CD14-positive monocyte (primary cell): ENCODE measurements at regions not wholly inside any gene's neighbourhood (a gene's known extent, or its start where the extent isn't known, plus 50 kb on each side); places are given as distances from the start of the nearest gene placed in this dataset.

ENCODE experiments used
- DNase-seq, 3 donors: peaks; one replicate each; pipeline ENCODE4 v3.0.0-alpha.2; 2011 to 2022
- H2AFZ ChIP-seq: 2 replicates; pipeline ENCODE4 v1.6.0; 2012; ENCODE audit warnings: mild to moderate bottlenecking, low read depth, low read length, inconsistent platforms; ENCODE audit not compliant: insufficient read depth, poor library complexity, severe bottlenecking
- H3K27ac ChIP-seq, 2 donors: 1 replicate in 1 of 2; 2 replicates in 1 of 2; pipeline ENCODE4 v1.5.1; 2012 to 2013; ENCODE audit warnings: low read length in 2 of 2, control low read depth in 1 of 2, inconsistent platforms in 1 of 2, low read depth in 1 of 2, mild to moderate bottlenecking in 1 of 2
- H3K27me3 ChIP-seq, 2 donors: one replicate each; pipeline versions ENCODE4 v1.6.0 to v1.6.1; 2011 to 2013; ENCODE audit warnings: low read length in 2 of 2; ENCODE audit not compliant: control insufficient read depth in 2 of 2, insufficient read depth in 2 of 2
- H3K36me3 ChIP-seq, 2 donors: replicated peaks in 1 of 2; 1 replicate in 1 of 2; 2 replicates in 1 of 2; pipeline versions ENCODE4 v1.5.1 to v1.6.1; 2012 to 2013; ENCODE audit warnings: low read length in 2 of 2, control low read depth in 1 of 2, inconsistent platforms in 1 of 2, mild to moderate bottlenecking in 1 of 2; ENCODE audit not compliant: insufficient read depth in 2 of 2, control insufficient read depth in 1 of 2
- H3K4me1 ChIP-seq, 2 donors: 1 replicate in 1 of 2; 2 replicates in 1 of 2; pipeline versions ENCODE4 v1.5.1 to v1.6.1; 2012 to 2013; ENCODE audit warnings: low read length in 2 of 2, control low read depth in 1 of 2, inconsistent platforms in 1 of 2, mild to moderate bottlenecking in 1 of 2, moderate library complexity in 1 of 2; ENCODE audit not compliant: insufficient read depth in 2 of 2, control insufficient read depth in 1 of 2
- H3K4me2 ChIP-seq: replicated peaks from 2 replicates; pipeline ENCODE3; 2012; ENCODE audit warnings: low read length, moderate library complexity, mild to moderate bottlenecking; ENCODE audit not compliant: poor library complexity, severe bottlenecking; ENCODE audit errors: extremely low read depth
- H3K4me3 ChIP-seq, 3 experiments: fragments of 200-600 bp in 1 of 3; sonication (generic) in 1 of 3; replicated peaks in 1 of 3; 1 replicate in 2 of 3; 2 replicates in 1 of 3; pipeline ENCODE4 v1.5.1; 2011 to 2013; ENCODE audit warnings: low read length in 3 of 3, mild to moderate bottlenecking in 3 of 3, control low read depth in 2 of 3, low read depth in 2 of 3, inconsistent platforms in 1 of 3, moderate library complexity in 1 of 3
- H3K79me2 ChIP-seq: 2 replicates; pipeline ENCODE4 v1.6.0; 2012; ENCODE audit warnings: mild to moderate bottlenecking, control low read depth, inconsistent platforms, low read length, moderate library complexity; ENCODE audit not compliant: insufficient read depth
- H3K9ac ChIP-seq: 2 replicates; pipeline ENCODE4 v1.6.0; 2017; ENCODE audit warnings: low read length, mild to moderate bottlenecking; ENCODE audit not compliant: insufficient read depth, poor library complexity, severe bottlenecking
- H3K9me3 ChIP-seq, 2 donors: replicated peaks in 1 of 2; 1 replicate in 1 of 2; 2 replicates in 1 of 2; pipeline versions ENCODE4 v1.5.1 to v1.6.1; 2012 to 2013; ENCODE audit warnings: low read length in 2 of 2, control low read depth in 1 of 2; ENCODE audit not compliant: control insufficient read depth in 1 of 2, insufficient read depth in 1 of 2
- H4K20me1 ChIP-seq: 2 replicates; pipeline ENCODE4 v1.6.0; 2012; ENCODE audit warnings: mild to moderate bottlenecking, low read length, control low read depth, moderate library complexity; ENCODE audit not compliant: insufficient read depth
- H3K27ac Mint-ChIP-seq, 7 donors: one replicate each; pipeline ENCODE4 v1.8.0; 2020; ENCODE audit warnings: mild to moderate bottlenecking in 7 of 7, mixed read lengths in 7 of 7, moderate library complexity in 6 of 7, inconsistent platforms in 2 of 7
- H3K27me3 Mint-ChIP-seq, 3 donors: one replicate each; pipeline ENCODE4 v1.8.0; 2021 to 2022; ENCODE audit warnings: low read depth in 3 of 3, mild to moderate bottlenecking in 3 of 3, mixed read lengths in 3 of 3, moderate library complexity in 3 of 3, inconsistent platforms in 1 of 3
- H3K36me3 Mint-ChIP-seq, 2 donors: one replicate each; pipeline ENCODE4 v1.8.0; 2020; ENCODE audit warnings: mixed read lengths in 2 of 2, inconsistent platforms in 1 of 2, mild to moderate bottlenecking in 1 of 2
- H3K4me1 Mint-ChIP-seq: one replicate; pipeline ENCODE4 v1.8.0; 2020; ENCODE audit warnings: mild to moderate bottlenecking, mixed read lengths
- H3K4me3 Mint-ChIP-seq, 2 donors: one replicate each; pipeline ENCODE4 v1.8.0; 2020; ENCODE audit warnings: mild to moderate bottlenecking in 2 of 2, mixed read lengths in 2 of 2, moderate library complexity in 1 of 2
- H3K9me3 Mint-ChIP-seq, 7 donors: one replicate each; pipeline ENCODE4 v1.8.0; 2020 to 2022; ENCODE audit warnings: mixed read lengths in 7 of 7, mild to moderate bottlenecking in 6 of 7, moderate library complexity in 6 of 7, inconsistent platforms in 2 of 7
- WGBS: methylation state at CpG from one replicate; pipeline ENCODE4 v1.1.5; 2013; ENCODE audit warnings: missing lambda C conversion rate; ENCODE audit not compliant: insufficient coverage; 5-methylcytosine and 5-hydroxymethylcytosine counted together
- intact Hi-C, 2 donors: fragments of 100-400 bp; cut with micrococcal nuclease; formaldehyde crosslinking; loops; one replicate each; pipeline versions ENCODE4 v1.15.0 to v1.15.1; 2023
- TF ChIP-seq, protein P1 (sequence below): fragments of 200-600 bp; IDR thresholded peaks from one replicate; pipeline ENCODE4 v1.8.0; 2022; ENCODE audit warnings: antibody characterized with exemption, mild to moderate bottlenecking

DNA sequence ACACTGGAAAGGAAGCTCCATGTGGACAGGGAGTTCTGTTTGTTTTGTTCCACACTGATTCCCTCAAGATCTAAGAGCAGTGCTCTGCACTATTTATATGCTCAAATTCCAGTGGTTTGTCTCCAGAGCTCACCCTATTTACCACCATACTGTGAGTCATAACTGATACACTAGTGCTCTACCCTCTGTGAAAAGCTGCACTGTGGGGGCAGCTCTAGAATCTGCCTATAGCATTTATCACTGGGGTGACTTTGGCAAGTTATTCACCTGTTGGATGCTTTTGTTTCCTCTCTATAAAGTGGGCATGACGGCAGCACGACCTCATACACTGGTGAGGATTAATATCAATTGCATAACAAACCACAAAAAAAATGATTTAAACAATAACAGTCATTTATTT is 307.8 kb downstream of the NR2F1-AS1 start:
- intact Hi-C loops: no loop called here
- no peaks in the 10 kb centered on the region for H3K27me3 ChIP-seq
- no peak overlapping the region for H3K4me3 ChIP-seq
- no peak overlapping the region for H3K9ac ChIP-seq
- H3K4me2 ChIP-seq: no peak overlapping the region
- no peak overlapping the region for H3K4me3 Mint-ChIP-seq
- H2AFZ ChIP-seq: no peak overlapping the region
- H3K4me1 Mint-ChIP-seq: no peaks in the 10 kb centered on the region
- no peaks in the 10 kb centered on the region for H4K20me1 ChIP-seq
- peaks cover 3 to 16% of the 10 kb centered on the region in 2 donors for H3K9me3 ChIP-seq
- no peak for DNase-seq
- H3K9me3 Mint-ChIP-seq: peaks cover 0 to 10% (median 6%) of the 10 kb centered on the region in 7 donors
- no CpG with 5 or more reads among the region's 2 CpGs for WGBS
- H3K79me2 ChIP-seq: no peaks in the 10 kb centered on the region
- TF ChIP-seq, protein P1, sequence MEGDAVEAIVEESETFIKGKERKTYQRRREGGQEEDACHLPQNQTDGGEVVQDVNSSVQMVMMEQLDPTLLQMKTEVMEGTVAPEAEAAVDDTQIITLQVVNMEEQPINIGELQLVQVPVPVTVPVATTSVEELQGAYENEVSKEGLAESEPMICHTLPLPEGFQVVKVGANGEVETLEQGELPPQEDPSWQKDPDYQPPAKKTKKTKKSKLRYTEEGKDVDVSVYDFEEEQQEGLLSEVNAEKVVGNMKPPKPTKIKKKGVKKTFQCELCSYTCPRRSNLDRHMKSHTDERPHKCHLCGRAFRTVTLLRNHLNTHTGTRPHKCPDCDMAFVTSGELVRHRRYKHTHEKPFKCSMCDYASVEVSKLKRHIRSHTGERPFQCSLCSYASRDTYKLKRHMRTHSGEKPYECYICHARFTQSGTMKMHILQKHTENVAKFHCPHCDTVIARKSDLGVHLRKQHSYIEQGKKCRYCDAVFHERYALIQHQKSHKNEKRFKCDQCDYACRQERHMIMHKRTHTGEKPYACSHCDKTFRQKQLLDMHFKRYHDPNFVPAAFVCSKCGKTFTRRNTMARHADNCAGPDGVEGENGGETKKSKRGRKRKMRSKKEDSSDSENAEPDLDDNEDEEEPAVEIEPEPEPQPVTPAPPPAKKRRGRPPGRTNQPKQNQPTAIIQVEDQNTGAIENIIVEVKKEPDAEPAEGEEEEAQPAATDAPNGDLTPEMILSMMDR: no peak
- no peak overlapping the region for H3K27ac ChIP-seq
- H3K27me3 Mint-ChIP-seq: no peaks in the 10 kb centered on the region
- H3K4me1 ChIP-seq: no peaks in the 10 kb centered on the region
- H3K27ac Mint-ChIP-seq: no peak overlapping the region
- no peaks in the 10 kb centered on the region for H3K36me3 ChIP-seq
- no peaks in the 10 kb centered on the region for H3K36me3 Mint-ChIP-seq

DNA sequence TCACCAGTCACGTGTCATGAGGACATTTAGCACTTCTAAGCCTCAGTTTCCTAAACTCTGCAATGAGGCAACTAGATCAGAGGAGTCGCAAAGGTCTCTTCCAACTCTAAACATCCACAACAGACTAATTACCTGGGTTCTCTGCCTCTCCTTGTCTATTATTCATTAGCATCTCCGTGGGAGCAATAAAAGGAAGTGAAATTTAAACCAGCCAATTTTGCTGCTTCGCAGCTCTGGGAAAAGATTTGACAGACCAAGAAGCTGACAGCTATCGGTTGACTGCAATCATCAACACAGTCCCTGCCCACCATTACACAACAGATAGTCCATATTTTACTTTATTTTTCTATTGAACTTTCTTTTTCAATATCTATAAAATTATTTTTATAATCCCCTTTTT is 308.9 kb downstream of the NR2F1-AS1 start:
- Mint-ChIP-seq H3K4me1 (no peaks in the 10 kb centered on the region), H3K27ac (no peak overlapping the region), H3K36me3 (no peaks in the 10 kb centered on the region), H3K27me3 (no peaks in the 10 kb centered on the region), H3K4me3 (no peak overlapping the region), H3K9me3 (peaks cover 2 to 20% (median 13%) of the 10 kb centered on the region in 7 donors)
- Histone ChIP-seq H3K4me1 (no peaks in the 10 kb centered on the region), H3K79me2 (no peaks in the 10 kb centered on the region), H2AFZ (no peak overlapping the region), H3K4me3 (no peak overlapping the region), H3K27ac (no peak overlapping the region), H3K4me2 (no peak overlapping the region), H3K27me3 (no peaks in the 10 kb centered on the region), H3K36me3 (no peaks in the 10 kb centered on the region), H4K20me1 (no peaks in the 10 kb centered on the region), H3K9ac (no peak overlapping the region), H3K9me3 (peaks cover 13 to 22% of the 10 kb centered on the region in 2 donors)
- 48% methylated on average over 4 of the region's 5 CpGs for WGBS
- TF ChIP-seq, protein P1: no peak
- no peak for DNase-seq
- intact Hi-C loops: no loop called here
